Ishikawa (cell line): ENCODE measurements at regions not wholly inside any gene's neighbourhood (a gene's known extent, or its start where the extent isn't known, plus 50 kb on each side); places are given as distances from the start of the nearest gene placed in this dataset.
A peak's percentile ranks its signal among the peaks of the same experiment; 100 is the strongest.

Experiments
- CEBPB ChIP-seq: IDR thresholded peaks from 2 replicates; pipeline ENCODE4 v1.6.1; 2012
- CREB1 ChIP-seq: IDR thresholded peaks from 2 replicates; pipeline ENCODE4 v1.6.1; 2012; ENCODE audit warnings: low read depth
- EGR1 ChIP-seq: IDR thresholded peaks from 2 replicates; pipeline ENCODE4 v1.6.1; 2012
- EP300 ChIP-seq: IDR thresholded peaks from 2 replicates; pipeline ENCODE4 v1.6.1; 2012; ENCODE audit warnings: borderline replicate concordance
- FOXM1 ChIP-seq: IDR thresholded peaks from 2 replicates; pipeline ENCODE4 v1.6.1; 2012; ENCODE audit warnings: low read depth, borderline replicate concordance
- MAX ChIP-seq: IDR thresholded peaks from 2 replicates; pipeline ENCODE4 v1.6.1; 2012
- NFIC ChIP-seq: IDR thresholded peaks from 2 replicates; pipeline ENCODE4 v1.6.1; 2012
- RAD21 ChIP-seq: IDR thresholded peaks from 2 replicates; pipeline ENCODE4 v1.6.1; 2012; ENCODE audit warnings: low read depth
- REST ChIP-seq: IDR thresholded peaks from 2 replicates; pipeline ENCODE4 v1.6.1; 2012; ENCODE audit warnings: low read depth, mild to moderate bottlenecking
- TAF1 ChIP-seq: IDR thresholded peaks from 2 replicates; pipeline ENCODE4 v1.6.1; 2012; ENCODE audit warnings: low read depth, mild to moderate bottlenecking
- TCF12 ChIP-seq: IDR thresholded peaks from 2 replicates; pipeline ENCODE4 v1.6.1; 2012; ENCODE audit warnings: low read depth
- TEAD4 ChIP-seq: IDR thresholded peaks from 2 replicates; pipeline ENCODE4 v1.6.1; 2012
- USF1 ChIP-seq: IDR thresholded peaks from 2 replicates; pipeline ENCODE4 v1.6.1; 2012
- YY1 ChIP-seq: IDR thresholded peaks from 2 replicates; pipeline ENCODE4 v1.6.1; 2012; ENCODE audit warnings: low read depth
- ZBTB7A ChIP-seq: IDR thresholded peaks from 2 replicates; pipeline ENCODE4 v1.6.1; 2012; ENCODE audit warnings: low read depth

GRCh38 chr1:39129514-39129913, 75.0 kb upstream of the MACF1 start:
- TF ChIP-seq RAD21 (0 out of 2 replicates have a peak, but pooled peaks have one; percentile 6), CREB1 (no peak), NFIC (no peak), MAX (no peak), TCF12 (no peak)

- no peak for TF ChIP-seq CEBPB
- no peak for TF ChIP-seq REST
- no peak for TF ChIP-seq RAD21
- no peak for TF ChIP-seq FOXM1
- TF ChIP-seq TCF12: no peak
- TF ChIP-seq CREB1: no peak
- TF ChIP-seq YY1: no peak
Measured at GRCh38 chr1:39130325-39130724, 74.2 kb upstream of the MACF1 start.

- no peak for TF ChIP-seq YY1
- TF ChIP-seq TCF12: no peak
- TF ChIP-seq CREB1: no peak
- no peak for TF ChIP-seq ZBTB7A
- TF ChIP-seq TEAD4: no peak
- no peak for TF ChIP-seq MAX
- no peak for TF ChIP-seq USF1
- TF ChIP-seq REST: no peak; the same call in 1 of the 2 replicates
- TF ChIP-seq FOXM1: no peak
- TF ChIP-seq TAF1: no peak
- TF ChIP-seq NFIC: no peak
- TF ChIP-seq EP300: no peak
- TF ChIP-seq CEBPB: no peak
- TF ChIP-seq RAD21: no peak
- TF ChIP-seq EGR1: no peak
Measured at GRCh38 chr1:39131940-39132339, 72.6 kb upstream of the MACF1 start.

GRCh38 chr1:39132505-39133339, 71.8 kb upstream of the MACF1 start:
- TF ChIP-seq RAD21 (peak; percentile 42; the same call in 1 of the 2 replicates), ZBTB7A (no peak), EP300 (0 out of 2 replicates have a peak, but pooled peaks have one; percentile 16), TEAD4 (no peak), FOXM1 (no peak), REST (no peak), CREB1 (no peak), TCF12 (no peak), USF1 (no peak), MAX (no peak), TAF1 (no peak), CEBPB (no peak), NFIC (peak; percentile 33; the same call in 1 of the 2 replicates), EGR1 (no peak), YY1 (no peak)
